Fibroblast of lung (primary cell): ENCODE measurements at regions not wholly inside any gene's neighbourhood (a gene's known extent, or its start where the extent isn't known, plus 50 kb on each side); places are given as distances from the start of the nearest gene placed in this dataset.

Experiments used
- EZH2 ChIP-seq: IDR thresholded peaks from 2 replicates; pipeline ENCODE4 v1.5.1; 2012; ENCODE audit warnings: low read length, control low read depth, mild to moderate bottlenecking; ENCODE audit errors: missing control alignments
- TF ChIP-seq, protein P1 (sequence below), 2 donors: IDR thresholded peaks in 1 of 2; conservative IDR thresholded peaks in 1 of 2; 1 replicate in 1 of 2; 2 replicates in 1 of 2; pipeline ENCODE4 v1.5.1; 2011 to 2012; ENCODE audit warnings: low read length in 2 of 2, control low read depth in 1 of 2, inconsistent platforms in 1 of 2, low read depth in 1 of 2, mild to moderate bottlenecking in 1 of 2

- TF ChIP-seq, protein P1, sequence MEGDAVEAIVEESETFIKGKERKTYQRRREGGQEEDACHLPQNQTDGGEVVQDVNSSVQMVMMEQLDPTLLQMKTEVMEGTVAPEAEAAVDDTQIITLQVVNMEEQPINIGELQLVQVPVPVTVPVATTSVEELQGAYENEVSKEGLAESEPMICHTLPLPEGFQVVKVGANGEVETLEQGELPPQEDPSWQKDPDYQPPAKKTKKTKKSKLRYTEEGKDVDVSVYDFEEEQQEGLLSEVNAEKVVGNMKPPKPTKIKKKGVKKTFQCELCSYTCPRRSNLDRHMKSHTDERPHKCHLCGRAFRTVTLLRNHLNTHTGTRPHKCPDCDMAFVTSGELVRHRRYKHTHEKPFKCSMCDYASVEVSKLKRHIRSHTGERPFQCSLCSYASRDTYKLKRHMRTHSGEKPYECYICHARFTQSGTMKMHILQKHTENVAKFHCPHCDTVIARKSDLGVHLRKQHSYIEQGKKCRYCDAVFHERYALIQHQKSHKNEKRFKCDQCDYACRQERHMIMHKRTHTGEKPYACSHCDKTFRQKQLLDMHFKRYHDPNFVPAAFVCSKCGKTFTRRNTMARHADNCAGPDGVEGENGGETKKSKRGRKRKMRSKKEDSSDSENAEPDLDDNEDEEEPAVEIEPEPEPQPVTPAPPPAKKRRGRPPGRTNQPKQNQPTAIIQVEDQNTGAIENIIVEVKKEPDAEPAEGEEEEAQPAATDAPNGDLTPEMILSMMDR (conservative IDR thresholded peaks at IDR 0.05 in 1 of 2, IDR thresholded peaks at IDR 0.05 in 1 of 2; ENCODE audit: low read depth in 1 of 2, low read length in 2 of 2), result no peak
- TF ChIP-seq EZH2, result no peak
These were observed 99.3 kb downstream of the BMP2 start for GRCh38 chr20:6866741-6867140.
